ENCODE measurements at regions not wholly inside any gene's neighbourhood (a gene's known extent, or its start where the extent isn't known, plus 50 kb on each side); places are given as distances from the start of the nearest gene placed in this dataset.

GRCh38 chr7:121633186-121633585 is 237.1 kb upstream of the FAM3C start:
- Histone ChIP-seq H3K9me3 (no peaks in the 10 kb centered on the region), H3K4me1 (no peaks in the 10 kb centered on the region), H3K36me3 (no peaks in the 10 kb centered on the region), H3K4me3 (no peak overlapping the region), H3K27me3 (no peaks in the 10 kb centered on the region), H3K27ac (no peak overlapping the region)
- ATAC-seq = no peak
- DNase-seq = no peak
- TF ChIP-seq CTCF (IDR thresholded peaks at IDR 0.05) = no peak
- intact Hi-C loops (cut with DNase I) = no loop called here

GRCh38 chr7:121624958-121625357 is 228.8 kb upstream of the FAM3C start:
- no peaks in the 10 kb centered on the region for H3K9me3 ChIP-seq
- intact Hi-C loops (cut with DNase I) = no loop called here
- H3K4me3 ChIP-seq = no peak overlapping the region
- H3K27me3 ChIP-seq = no peaks in the 10 kb centered on the region
- TF ChIP-seq CTCF (IDR thresholded peaks at IDR 0.05) = no peak
- H3K36me3 ChIP-seq = no peaks in the 10 kb centered on the region
- no peak for DNase-seq
- H3K4me1 ChIP-seq = no peaks in the 10 kb centered on the region
- no peak for ATAC-seq
- H3K27ac ChIP-seq = no peak overlapping the region

- no peak overlapping the region for H3K4me3 ChIP-seq
- H3K27me3 ChIP-seq = no peaks in the 10 kb centered on the region
- H3K9me3 ChIP-seq = no peaks in the 10 kb centered on the region
- DNase-seq (no peak), ATAC-seq (no peak)
- no peak for TF ChIP-seq CTCF (IDR thresholded peaks at IDR 0.05)
- intact Hi-C loops (cut with DNase I) = no loop called here
- H3K27ac ChIP-seq = no peak overlapping the region
- H3K4me1 ChIP-seq = no peaks in the 10 kb centered on the region
- H3K36me3 ChIP-seq = no peaks in the 10 kb centered on the region
These were observed 227.2 kb upstream of the FAM3C start for GRCh38 chr7:121623130-121623872.

- DNase-seq (no peak), ATAC-seq (no peak)
- Histone ChIP-seq H3K9me3 (no peaks in the 10 kb centered on the region), H3K4me1 (no peaks in the 10 kb centered on the region), H3K4me3 (no peak overlapping the region), H3K27me3 (no peaks in the 10 kb centered on the region), H3K27ac (no peak overlapping the region), H3K36me3 (no peaks in the 10 kb centered on the region)
- intact Hi-C loops (cut with DNase I) = no loop called here
- TF ChIP-seq CTCF (IDR thresholded peaks at IDR 0.05) = no peak
These were observed 225.8 kb upstream of the FAM3C start for GRCh38 chr7:121621937-121622336.

- no peaks in the 10 kb centered on the region for H3K27me3 ChIP-seq
- H3K4me1 ChIP-seq = no peaks in the 10 kb centered on the region
- DNase-seq (no peak), ATAC-seq (no peak)
- no peaks in the 10 kb centered on the region for H3K36me3 ChIP-seq
- H3K4me3 ChIP-seq = no peak overlapping the region
- intact Hi-C loops (cut with DNase I) = no loop called here
- H3K9me3 ChIP-seq = no peaks in the 10 kb centered on the region
- TF ChIP-seq CTCF (IDR thresholded peaks at IDR 0.05) = no peak
- H3K27ac ChIP-seq = no peak overlapping the region
These were observed 225.0 kb upstream of the FAM3C start for GRCh38 chr7:121620953-121621606.

All from upper lobe of right lung (tissue), 1 donor.